ENCODE measurements at regions not wholly inside any gene's neighbourhood (a gene's known extent, or its start where the extent isn't known, plus 50 kb on each side); places are given as distances from the start of the nearest gene placed in this dataset.

GRCh38 chr10:21084700-21085099 is 187.6 kb upstream of the NEBL start:
- H3K36me3 Mint-ChIP-seq (ENCODE audit: low read depth) = no peaks in the 10 kb centered on the region
- H3K9me3 Mint-ChIP-seq = no peaks in the 10 kb centered on the region
- H3K4me1 Mint-ChIP-seq (ENCODE audit: low read depth) = no peaks in the 10 kb centered on the region
- no peak overlapping the region for H3K27ac Mint-ChIP-seq
- H3K4me3 Mint-ChIP-seq = no peak overlapping the region
- no peaks in the 10 kb centered on the region for H3K27me3 Mint-ChIP-seq

DNA sequence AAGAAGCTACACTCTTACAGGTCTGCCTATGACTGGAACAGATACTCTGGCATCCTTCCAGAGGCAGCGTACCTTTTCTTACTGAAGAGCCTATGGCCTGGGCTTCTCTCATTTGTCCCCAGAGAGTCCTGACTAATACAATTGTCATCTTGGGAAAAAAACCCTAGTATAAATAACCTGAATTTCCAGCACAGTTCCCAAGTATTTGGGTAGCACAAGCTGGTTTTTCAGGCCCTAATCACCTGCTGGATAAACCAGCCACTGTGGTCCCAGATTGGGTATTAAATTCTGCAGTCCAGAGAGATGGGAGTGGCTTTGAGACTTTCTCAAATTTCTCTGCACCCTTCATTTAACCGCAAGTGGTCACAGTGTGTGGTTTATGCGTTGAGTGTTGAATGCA is 186.8 kb upstream of the NEBL start:
- Mint-ChIP-seq H3K27ac (no peak overlapping the region), H3K4me3 (no peak overlapping the region), H3K36me3 (ENCODE audit: low read depth) (no peaks in the 10 kb centered on the region), H3K27me3 (no peaks in the 10 kb centered on the region), H3K9me3 (no peaks in the 10 kb centered on the region), H3K4me1 (ENCODE audit: low read depth) (no peaks in the 10 kb centered on the region)

DNA sequence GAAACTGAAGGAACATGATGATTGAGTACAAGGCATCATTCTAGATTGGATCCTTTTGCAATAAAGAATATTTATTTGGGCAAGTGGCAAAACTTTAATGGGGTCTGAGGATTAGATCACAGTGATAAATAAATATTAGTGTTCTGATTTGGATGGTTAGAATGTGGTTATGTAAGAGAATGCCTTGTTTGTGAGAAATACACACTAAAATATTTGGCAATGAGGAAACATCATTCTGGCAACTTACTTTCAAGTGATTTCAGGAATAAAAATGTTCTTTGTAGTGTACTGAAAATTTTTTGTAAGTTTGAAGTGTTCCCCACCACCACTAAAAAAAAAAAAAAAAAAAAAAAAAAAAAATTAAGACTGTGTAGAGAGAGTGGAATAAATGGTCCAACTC is 185.1 kb upstream of the NEBL start:
- Mint-ChIP-seq H3K36me3 (ENCODE audit: low read depth) (no peaks in the 10 kb centered on the region), H3K9me3 (no peaks in the 10 kb centered on the region), H3K4me1 (ENCODE audit: low read depth) (no peaks in the 10 kb centered on the region), H3K4me3 (no peak overlapping the region), H3K27ac (no peak overlapping the region), H3K27me3 (peaks cover 3% of the 10 kb centered on the region)

GRCh38 chr10:21080261-21080660 is 183.2 kb upstream of the NEBL start:
- Mint-ChIP-seq H3K4me3 (no peak overlapping the region), H3K36me3 (ENCODE audit: low read depth) (no peaks in the 10 kb centered on the region), H3K27ac (no peak overlapping the region), H3K9me3 (no peaks in the 10 kb centered on the region), H3K27me3 (peaks cover 3% of the 10 kb centered on the region), H3K4me1 (ENCODE audit: low read depth) (no peaks in the 10 kb centered on the region)

GRCh38 chr10:21079330-21079658 is 182.2 kb upstream of the NEBL start:
- H3K9me3 Mint-ChIP-seq = no peaks in the 10 kb centered on the region
- H3K4me1 Mint-ChIP-seq (ENCODE audit: low read depth) = no peaks in the 10 kb centered on the region
- no peak overlapping the region for H3K4me3 Mint-ChIP-seq
- H3K27me3 Mint-ChIP-seq = peaks cover 3% of the 10 kb centered on the region
- H3K27ac Mint-ChIP-seq = no peak overlapping the region
- H3K36me3 Mint-ChIP-seq (ENCODE audit: low read depth) = no peaks in the 10 kb centered on the region

- H3K4me3 Mint-ChIP-seq = no peak overlapping the region
- H3K9me3 Mint-ChIP-seq = no peaks in the 10 kb centered on the region
- H3K4me1 Mint-ChIP-seq (ENCODE audit: low read depth) = no peaks in the 10 kb centered on the region
- no peak overlapping the region for H3K27ac Mint-ChIP-seq
- no peaks in the 10 kb centered on the region for H3K36me3 Mint-ChIP-seq (ENCODE audit: low read depth)
- peaks cover 3% of the 10 kb centered on the region for H3K27me3 Mint-ChIP-seq
Measured at GRCh38 chr10:21078410-21079329, 181.6 kb upstream of the NEBL start.

DNA sequence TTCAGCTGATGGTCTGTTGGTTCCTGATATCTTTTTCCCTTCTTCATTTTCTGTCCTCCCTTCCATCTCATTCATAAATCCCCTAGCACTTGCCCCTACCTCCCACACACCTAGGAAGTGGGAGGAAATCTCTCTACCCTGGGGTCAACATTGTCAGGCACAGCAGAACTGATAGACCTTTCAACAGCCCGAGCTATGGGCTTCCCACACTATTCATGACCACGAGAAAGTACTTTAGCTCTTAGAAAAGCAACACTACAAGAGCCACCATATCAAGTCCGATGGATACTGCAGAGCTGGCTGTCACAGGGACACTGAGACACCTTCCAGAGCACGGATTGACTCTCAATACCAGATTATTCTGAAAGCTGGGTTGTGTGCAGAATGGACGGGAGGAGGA is 180.6 kb upstream of the NEBL start:
- no peaks in the 10 kb centered on the region for H3K4me1 Mint-ChIP-seq (ENCODE audit: low read depth)
- no peaks in the 10 kb centered on the region for H3K9me3 Mint-ChIP-seq
- no peaks in the 10 kb centered on the region for H3K36me3 Mint-ChIP-seq (ENCODE audit: low read depth)
- H3K27me3 Mint-ChIP-seq = peaks cover 3% of the 10 kb centered on the region
- H3K27ac Mint-ChIP-seq = no peak overlapping the region
- H3K4me3 Mint-ChIP-seq = no peak overlapping the region

DNA sequence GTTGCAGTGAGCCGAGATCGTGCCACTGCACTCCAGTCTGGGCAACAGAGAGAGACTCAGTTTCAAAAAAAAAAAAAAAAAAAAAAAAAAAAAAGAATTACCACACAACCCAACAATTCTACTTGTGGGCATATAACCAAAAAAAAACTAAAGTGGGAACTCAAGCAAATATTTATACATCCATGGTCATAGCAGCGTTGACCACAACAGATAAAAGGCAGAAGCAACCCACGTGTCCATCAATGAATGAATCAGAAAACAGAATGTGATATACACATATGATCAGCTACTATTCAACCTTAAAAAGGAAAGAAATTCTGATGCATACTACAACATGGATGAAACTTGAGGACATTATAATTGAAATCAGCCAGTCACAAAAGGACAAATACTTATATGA is 179.3 kb upstream of the NEBL start:
- H3K27me3 Mint-ChIP-seq = peaks cover 7% of the 10 kb centered on the region
- H3K4me3 Mint-ChIP-seq = no peak overlapping the region
- H3K36me3 Mint-ChIP-seq (ENCODE audit: low read depth) = no peaks in the 10 kb centered on the region
- no peaks in the 10 kb centered on the region for H3K9me3 Mint-ChIP-seq
- no peak overlapping the region for H3K27ac Mint-ChIP-seq
- H3K4me1 Mint-ChIP-seq (ENCODE audit: low read depth) = no peaks in the 10 kb centered on the region

DNA sequence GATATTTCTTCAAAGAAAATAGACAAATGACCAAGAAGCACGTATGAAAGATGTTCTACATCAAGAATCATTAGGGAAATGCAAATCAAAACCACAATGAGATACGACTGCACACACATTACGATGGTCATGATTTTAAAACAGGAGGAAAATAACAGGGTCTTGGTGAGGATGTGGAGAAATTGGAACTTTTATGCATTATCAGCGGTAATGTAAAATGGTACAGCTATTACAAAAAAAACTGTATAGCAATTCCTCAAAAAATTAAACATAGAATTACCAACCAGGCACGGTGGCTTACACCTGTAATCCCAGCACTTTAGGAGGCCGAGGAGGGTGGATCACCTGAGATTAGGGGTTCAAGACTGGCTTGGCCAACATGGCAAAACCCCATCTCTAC is 178.8 kb upstream of the NEBL start:
- no peaks in the 10 kb centered on the region for H3K4me1 Mint-ChIP-seq (ENCODE audit: low read depth)
- no peaks in the 10 kb centered on the region for H3K36me3 Mint-ChIP-seq (ENCODE audit: low read depth)
- H3K9me3 Mint-ChIP-seq = no peaks in the 10 kb centered on the region
- no peak overlapping the region for H3K4me3 Mint-ChIP-seq
- H3K27me3 Mint-ChIP-seq = peaks cover 7% of the 10 kb centered on the region
- H3K27ac Mint-ChIP-seq = no peak overlapping the region

DNA sequence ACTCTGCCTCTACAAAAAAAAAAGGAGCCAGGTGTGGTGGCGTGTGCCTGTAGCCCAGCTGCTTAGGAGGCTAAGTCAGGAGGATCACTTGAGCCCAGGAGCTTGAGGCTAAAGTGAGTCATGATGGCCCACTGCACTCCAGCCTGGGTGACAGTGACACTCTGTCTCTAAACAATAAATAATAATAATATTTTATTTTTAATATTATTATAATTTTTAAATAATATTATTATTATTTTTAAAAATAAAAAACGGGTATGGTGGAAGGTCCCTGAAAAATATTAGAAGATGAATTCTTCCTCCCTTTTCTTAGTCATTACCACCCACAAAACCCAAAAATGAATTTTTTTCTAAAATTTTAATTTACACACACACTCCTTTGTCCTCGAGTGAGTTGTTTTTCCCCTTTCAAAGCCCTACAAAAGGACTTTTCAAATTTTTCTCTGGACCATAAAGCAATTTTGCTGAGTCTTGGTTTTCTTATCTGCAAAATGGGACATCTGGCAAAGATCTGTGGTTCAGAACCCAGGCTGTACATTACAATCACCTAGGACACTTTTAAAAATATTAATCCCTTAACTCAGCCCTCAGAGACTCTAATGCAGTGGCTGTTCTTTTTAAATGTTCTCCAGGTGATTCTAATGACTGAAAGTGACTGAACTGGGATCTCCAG is 174.0 kb upstream of the NEBL start:
- Mint-ChIP-seq H3K36me3 (ENCODE audit: low read depth) (no peaks in the 10 kb centered on the region), H3K27ac (no peak overlapping the region), H3K27me3 (peaks cover 4% of the 10 kb centered on the region), H3K4me1 (ENCODE audit: low read depth) (no peaks in the 10 kb centered on the region), H3K4me3 (no peak overlapping the region), H3K9me3 (peaks cover 3% of the 10 kb centered on the region)

GRCh38 chr10:21069929-21070700 is 173.0 kb upstream of the NEBL start:
- no peak overlapping the region for H3K4me3 Mint-ChIP-seq

DNA sequence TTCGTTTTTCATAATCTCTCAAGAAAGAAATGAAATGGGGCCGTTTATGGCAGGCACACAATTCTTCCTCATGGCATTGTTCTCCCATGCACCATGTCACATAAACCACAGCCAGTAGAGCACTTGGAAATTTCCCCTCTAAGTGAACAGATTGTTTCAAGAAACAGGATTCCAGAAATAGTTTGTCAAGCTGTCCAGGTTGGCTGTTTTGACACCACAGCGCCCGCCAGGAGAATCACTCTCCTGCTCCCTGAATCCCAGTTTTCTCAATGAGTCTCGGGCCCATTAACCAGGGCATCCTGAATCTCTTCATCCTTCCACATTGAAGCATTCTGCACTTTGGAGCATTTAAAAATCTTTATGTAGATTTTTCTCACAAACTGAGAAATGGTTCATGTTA is 172.2 kb upstream of the NEBL start:
- no peaks in the 10 kb centered on the region for H3K4me1 Mint-ChIP-seq (ENCODE audit: low read depth)
- peaks cover 4% of the 10 kb centered on the region for H3K27me3 Mint-ChIP-seq
- no peaks in the 10 kb centered on the region for H3K36me3 Mint-ChIP-seq (ENCODE audit: low read depth)
- H3K27ac Mint-ChIP-seq = no peak overlapping the region
- peaks cover 3% of the 10 kb centered on the region for H3K9me3 Mint-ChIP-seq
- H3K4me3 Mint-ChIP-seq = no peak overlapping the region

More at GRCh38 chr10:21069929-21070700, 173.0 kb upstream of the NEBL start:
- no peaks in the 10 kb centered on the region for H3K4me1 Mint-ChIP-seq (ENCODE audit: low read depth)
- no peaks in the 10 kb centered on the region for H3K36me3 Mint-ChIP-seq (ENCODE audit: low read depth)
- no peak overlapping the region for H3K27ac Mint-ChIP-seq
- peaks cover 4% of the 10 kb centered on the region for H3K27me3 Mint-ChIP-seq
- peaks cover 3% of the 10 kb centered on the region for H3K9me3 Mint-ChIP-seq

DNA sequence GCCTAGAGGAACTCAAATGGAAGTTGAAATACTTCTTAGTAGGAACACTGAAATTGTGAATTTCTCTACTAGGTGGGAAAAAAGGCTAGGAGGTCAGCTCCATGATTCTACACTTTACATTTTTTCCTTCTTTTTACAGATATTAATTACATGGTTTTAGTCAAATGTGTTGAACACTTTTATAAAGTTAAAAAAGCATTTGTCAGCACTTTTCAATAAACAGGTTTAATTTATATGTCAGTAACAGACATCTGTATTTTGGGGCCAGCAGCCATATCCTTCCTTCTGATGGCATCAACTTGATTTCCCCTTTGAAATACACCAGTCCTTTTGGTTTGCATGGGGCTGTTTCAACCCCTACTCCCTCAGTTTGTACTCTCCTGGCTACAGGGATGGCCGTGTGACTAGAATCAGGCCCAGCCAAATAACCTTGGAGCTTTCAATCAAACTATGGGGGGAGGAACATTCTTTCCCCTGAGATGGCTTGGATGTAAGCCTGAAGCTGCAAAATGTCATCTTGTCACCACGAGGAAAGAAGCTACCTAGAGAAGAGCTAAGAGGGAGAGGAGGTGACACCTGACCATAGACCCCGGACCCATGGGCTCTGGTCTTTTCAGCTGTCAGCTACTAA is 171.0 kb upstream of the NEBL start:
- Mint-ChIP-seq H3K4me1 (ENCODE audit: low read depth) (no peaks in the 10 kb centered on the region), H3K36me3 (ENCODE audit: low read depth) (no peaks in the 10 kb centered on the region), H3K9me3 (peaks cover 3% of the 10 kb centered on the region), H3K4me3 (no peak overlapping the region), H3K27me3 (peaks cover 4% of the 10 kb centered on the region), H3K27ac (no peak overlapping the region)

- Mint-ChIP-seq H3K27ac (no peak overlapping the region), H3K4me1 (ENCODE audit: low read depth) (no peaks in the 10 kb centered on the region), H3K27me3 (no peaks in the 10 kb centered on the region), H3K9me3 (peaks cover 5% of the 10 kb centered on the region), H3K4me3 (no peak overlapping the region), H3K36me3 (ENCODE audit: low read depth) (no peaks in the 10 kb centered on the region)
Measured at GRCh38 chr10:21065621-21066248, 168.6 kb upstream of the NEBL start.
